HG03460 (cell line): ENCODE measurements at regions not wholly inside any gene's neighbourhood (a gene's known extent, or its start where the extent isn't known, plus 50 kb on each side); places are given as distances from the start of the nearest gene placed in this dataset.
"Not testable (repeated sequence)": the region's sequence is repeated elsewhere in the genome, so short reads cannot be mapped to it uniquely, and the experiment has no call there.

ENCODE experiments used
- ATAC-seq: cut with Tn5 transposase; IDR thresholded peaks from one replicate; pipeline ENCODE4 v1.9.1; 2021; ENCODE audit not compliant: unreplicated experiment

- no peak for ATAC-seq
Measured at GRCh38 chr9:29625292-29625731, 2052.0 kb upstream of the C9orf72 start.

- no peak for ATAC-seq
Measured at GRCh38 chr9:29625931-29626330, 2052.7 kb upstream of the C9orf72 start.

- ATAC-seq: not testable (repeated sequence)
Measured at GRCh38 chr9:29628856-29629255, 2055.6 kb upstream of the C9orf72 start.

- ATAC-seq: no peak
Measured at GRCh38 chr9:29637471-29638237, 2064.4 kb upstream of the C9orf72 start.

GRCh38 chr9:29640507-29640906 lies 2067.2 kb upstream of the C9orf72 start:
- ATAC-seq: no peak

- ATAC-seq: no peak
Measured at GRCh38 chr9:29644514-29644913, 2071.2 kb upstream of the C9orf72 start.

GRCh38 chr9:29647451-29647850 lies 2074.2 kb upstream of the C9orf72 start:
- ATAC-seq: no peak

- no peak for ATAC-seq
Measured at GRCh38 chr9:29648132-29648531, 2074.9 kb upstream of the C9orf72 start.

- ATAC-seq: no peak
Measured at GRCh38 chr9:29648601-29649000, 2075.3 kb upstream of the C9orf72 start.

- ATAC-seq: no peak
Measured at GRCh38 chr9:29656641-29657406, 2083.5 kb upstream of the C9orf72 start.

- ATAC-seq: no peak
Measured at GRCh38 chr9:29657821-29658220, 2084.5 kb upstream of the C9orf72 start.

GRCh38 chr9:29659014-29659413 lies 2085.7 kb upstream of the C9orf72 start:
- no peak for ATAC-seq

GRCh38 chr9:29659736-29660135 lies 2086.5 kb upstream of the C9orf72 start:
- no peak for ATAC-seq

GRCh38 chr9:29668732-29669131 lies 2095.5 kb upstream of the C9orf72 start:
- ATAC-seq: no peak

GRCh38 chr9:29669613-29670012 lies 2096.3 kb upstream of the C9orf72 start:
- ATAC-seq: no peak

GRCh38 chr9:29685531-29685930 lies 2112.2 kb upstream of the C9orf72 start:
- no peak for ATAC-seq

GRCh38 chr9:29691145-29691544 lies 2117.9 kb upstream of the C9orf72 start:
- no peak for ATAC-seq

- ATAC-seq: no peak
Measured at GRCh38 chr9:29691758-29692407, 2118.6 kb upstream of the C9orf72 start.

GRCh38 chr9:29697011-29697410 lies 2123.7 kb upstream of the C9orf72 start:
- ATAC-seq: no peak

- no peak for ATAC-seq
Measured at GRCh38 chr9:29701559-29701958, 2128.3 kb upstream of the C9orf72 start.

- ATAC-seq: no peak
Measured at GRCh38 chr9:29701971-29702370, 2128.7 kb upstream of the C9orf72 start.

GRCh38 chr9:29714860-29715259 lies 2141.6 kb upstream of the C9orf72 start:
- ATAC-seq: no peak
